HEK293 (cell line): ENCODE measurements at regions not wholly inside any gene's neighbourhood (a gene's known extent, or its start where the extent isn't known, plus 50 kb on each side); places are given as distances from the start of the nearest gene placed in this dataset.

Source experiments
- CTCF ChIA-PET: fragments of 350-600 bp; formaldehyde crosslinking; extraction: SDS; loops from one replicate; lab custom pipeline; 2021; ENCODE audit warnings: antibody characterized with exemption; lab: Yijun Ruan, JAX
- POLR2A ChIA-PET: fragments of 300-600 bp; formaldehyde crosslinking; extraction: SDS; loops from one replicate; lab custom pipeline; 2020; ENCODE audit warnings: antibody characterized with exemption, inconsistent platforms; lab: Yijun Ruan, JAX
- H3K27ac ChIP-seq: fragments of 200-500 bp; sonication (Bioruptor generic); 2 replicates; pipeline ENCODE4 v1.5.1; 2014; ENCODE audit warnings: low read depth, low read length, control low read depth, inconsistent platforms; ENCODE audit errors: extremely low read depth
- H3K36me3 ChIP-seq, 2 experiments: fragments of 200-500 bp in 1 of 2; sonication (Bioruptor generic) in 1 of 2; 1 replicate in 1 of 2; 2 replicates in 1 of 2; pipeline ENCODE4 v1.5.1; 2014 to 2017; ENCODE audit warnings: inconsistent platforms in 2 of 2, low read length in 2 of 2; ENCODE audit not compliant: control insufficient read depth in 2 of 2, insufficient read depth in 1 of 2
- H3K4me1 ChIP-seq: fragments of 200-500 bp; sonication (Bioruptor generic); 2 replicates; pipeline ENCODE4 v1.5.1; 2014; ENCODE audit warnings: mild to moderate bottlenecking, low read length, inconsistent platforms; ENCODE audit not compliant: control insufficient read depth, insufficient read depth
- H3K4me3 ChIP-seq: 2 replicates; pipeline ENCODE4 v1.5.1; 2011; ENCODE audit warnings: low read depth, mild to moderate bottlenecking, control low read depth, low read length, moderate library complexity
- H3K9me3 ChIP-seq: fragments of 200-500 bp; sonication (Bioruptor generic); 2 replicates; pipeline ENCODE4 v1.5.1; 2014; ENCODE audit warnings: low read depth, low read length, inconsistent platforms; ENCODE audit not compliant: control insufficient read depth, insufficient read depth
- FEZF1 ChIP-seq: fragments of 450-650 bp; formaldehyde crosslinking; IDR thresholded peaks from 2 replicates; pipeline ENCODE4 v1.5.1; 2016; ENCODE audit warnings: missing biosample characterization, missing genetic modification characterization
- HOXD13 ChIP-seq: sonication (generic); formaldehyde crosslinking; IDR thresholded peaks from 2 replicates; pipeline ENCODE4 v1.8.0; 2022; ENCODE audit warnings: missing genetic modification reagents, borderline replicate concordance
- KLF10 ChIP-seq: fragments of 450-650 bp; IDR thresholded peaks from 2 replicates; pipeline ENCODE4 v1.5.1; 2018; ENCODE audit warnings: missing biosample characterization, mild to moderate bottlenecking, missing genetic modification characterization
- KLF8 ChIP-seq: fragments of 450-650 bp; formaldehyde crosslinking; IDR thresholded peaks from 2 replicates; pipeline ENCODE4 v1.5.1; 2016; ENCODE audit warnings: missing biosample characterization, missing genetic modification characterization
- MYNN ChIP-seq: fragments of 450-650 bp; formaldehyde crosslinking; IDR thresholded peaks from 2 replicates; pipeline ENCODE4 v1.5.1; 2016; ENCODE audit warnings: missing biosample characterization, missing genetic modification characterization, borderline replicate concordance
- PBX3 ChIP-seq: sonication (generic); formaldehyde crosslinking; IDR thresholded peaks from 2 replicates; pipeline ENCODE4 v1.8.1; 2022; ENCODE audit warnings: mild to moderate bottlenecking, moderate library complexity, missing genetic modification reagents
- PRDM4 ChIP-seq: fragments of 450-650 bp; formaldehyde crosslinking; IDR thresholded peaks from 2 replicates; pipeline ENCODE4 v1.5.1; 2017; ENCODE audit warnings: missing biosample characterization, missing genetic modification characterization
- SCRT1 ChIP-seq: fragments of 450-650 bp; formaldehyde crosslinking; IDR thresholded peaks from 2 replicates; pipeline ENCODE4 v1.5.1; 2016; ENCODE audit warnings: missing biosample characterization, missing genetic modification characterization, borderline replicate concordance
- ZNF121 ChIP-seq: fragments of 450-650 bp; formaldehyde crosslinking; IDR thresholded peaks from 2 replicates; pipeline ENCODE4 v1.5.1; 2016; ENCODE audit warnings: missing biosample characterization, missing genetic modification characterization
- ZNF146 ChIP-seq: fragments of 450-650 bp; formaldehyde crosslinking; IDR thresholded peaks from 2 replicates; pipeline ENCODE4 v1.5.1; 2016; ENCODE audit warnings: missing biosample characterization, missing genetic modification characterization
- ZNF16 ChIP-seq: fragments of 450-650 bp; formaldehyde crosslinking; IDR thresholded peaks from 2 replicates; pipeline ENCODE4 v1.5.1; 2016; ENCODE audit warnings: low read depth, missing biosample characterization, missing genetic modification characterization
- ZNF175 ChIP-seq: fragments of 450-650 bp; formaldehyde crosslinking; IDR thresholded peaks from 2 replicates; pipeline ENCODE4 v1.5.1; 2016; ENCODE audit warnings: missing biosample characterization, missing genetic modification characterization
- ZNF214 ChIP-seq: fragments of 450-650 bp; formaldehyde crosslinking; IDR thresholded peaks from 2 replicates; pipeline ENCODE4 v1.5.1; 2017; ENCODE audit warnings: missing biosample characterization, mild to moderate bottlenecking, missing genetic modification characterization, borderline replicate concordance
- ZNF239 ChIP-seq: fragments of 450-650 bp; formaldehyde crosslinking; IDR thresholded peaks from 2 replicates; pipeline ENCODE4 v1.5.1; 2016; ENCODE audit warnings: missing biosample characterization, missing genetic modification characterization
- ZNF266 ChIP-seq: fragments of 450-650 bp; formaldehyde crosslinking; IDR thresholded peaks from 2 replicates; pipeline ENCODE4 v1.5.1; 2016; ENCODE audit warnings: missing biosample characterization, missing genetic modification characterization, low read depth
- ZNF280C ChIP-seq: fragments of 450-650 bp; formaldehyde crosslinking; IDR thresholded peaks from 2 replicates; pipeline ENCODE4 v1.5.1; 2016; ENCODE audit warnings: missing biosample characterization, missing genetic modification characterization
- ZNF416 ChIP-seq: fragments of 450-650 bp; formaldehyde crosslinking; IDR thresholded peaks from 2 replicates; pipeline ENCODE4 v1.5.1; 2016; ENCODE audit warnings: missing biosample characterization, missing genetic modification characterization
- ZNF513 ChIP-seq: fragments of 450-650 bp; IDR thresholded peaks from 2 replicates; pipeline ENCODE4 v1.5.1; 2018; ENCODE audit warnings: missing biosample characterization, missing genetic modification characterization
- ZNF529 ChIP-seq: fragments of 450-650 bp; formaldehyde crosslinking; IDR thresholded peaks from 2 replicates; pipeline ENCODE4 v1.5.1; 2017; ENCODE audit warnings: missing genetic modification characterization, missing biosample characterization; ENCODE audit not compliant: insufficient replicate concordance
- ZNF548 ChIP-seq: fragments of 450-650 bp; formaldehyde crosslinking; IDR thresholded peaks from 2 replicates; pipeline ENCODE4 v1.5.1; 2016; ENCODE audit warnings: missing biosample characterization, missing genetic modification characterization
- ZNF654 ChIP-seq: fragments of 450-650 bp; formaldehyde crosslinking; IDR thresholded peaks from 2 replicates; pipeline ENCODE4 v1.5.1; 2016; ENCODE audit warnings: low read depth, missing biosample characterization, missing genetic modification characterization
- ZSCAN5A ChIP-seq: fragments of 450-650 bp; formaldehyde crosslinking; IDR thresholded peaks from 2 replicates; pipeline ENCODE4 v1.5.1; 2016; ENCODE audit warnings: missing biosample characterization, missing genetic modification characterization

GRCh38 chr5:164256954-164257353 lies 751.5 kb downstream of the MAT2B start (continued):
- TF ChIP-seq ZNF280C (no peak), HOXD13 (no peak), SCRT1 (no peak)

- H3K27ac ChIP-seq: no peak overlapping the region
- ChIA-PET CTCF (no interaction called here), POLR2A (no interaction called here)
- H3K4me1 ChIP-seq: no peaks in the 10 kb centered on the region
- no peak for TF ChIP-seq MYNN (tag by site-specific recombination)
- no peak for TF ChIP-seq ZNF548 (tag by site-specific recombination)
- no peak for TF ChIP-seq KLF10
- TF ChIP-seq ZNF513 (tag by site-specific recombination): no peak
- no peak for TF ChIP-seq ZNF654 (tag by site-specific recombination)
- no peak for TF ChIP-seq ZNF266 (tag by site-specific recombination)
- no peak for TF ChIP-seq ZSCAN5A
- TF ChIP-seq PRDM4 (tag by site-specific recombination): no peak
- TF ChIP-seq ZNF16: no peak
- TF ChIP-seq ZNF239 (tag by site-specific recombination): no peak
- H3K9me3 ChIP-seq: no peaks in the 10 kb centered on the region
- no peak overlapping the region for H3K4me3 ChIP-seq
- no peaks in the 10 kb centered on the region for H3K36me3 ChIP-seq
These were observed 760.1 kb downstream of the MAT2B start for GRCh38 chr5:164265566-164265965.

GRCh38 chr5:164266571-164266970 lies 761.2 kb downstream of the MAT2B start:
- Histone ChIP-seq H3K4me3 (no peak overlapping the region), H3K9me3 (no peaks in the 10 kb centered on the region), H3K27ac (no peak overlapping the region), H3K4me1 (no peaks in the 10 kb centered on the region), H3K36me3 (no peaks in the 10 kb centered on the region)
- POLR2A ChIA-PET: no interaction called here
- CTCF ChIA-PET: interaction anchor here (0.6 kb wide), 1 partner anchor 119 kb away, joined by 3 read pairs; no protein-coding TSS in a partner anchor
- no peak for TF ChIP-seq ZNF416 (tag by site-specific recombination)
- TF ChIP-seq ZNF214: no peak
- TF ChIP-seq KLF8 (tag by site-specific recombination): no peak
- no peak for TF ChIP-seq ZNF280C
- TF ChIP-seq ZNF239 (tag by site-specific recombination): no peak
- TF ChIP-seq FEZF1 (tag by site-specific recombination): no peak
- TF ChIP-seq ZNF175 (tag by site-specific recombination): no peak
- no peak for TF ChIP-seq PBX3
- no peak for TF ChIP-seq ZNF529 (tag by site-specific recombination)
- no peak for TF ChIP-seq ZNF146 (tag by site-specific recombination)
- no peak for TF ChIP-seq ZSCAN5A
- no peak for TF ChIP-seq ZNF121 (tag by site-specific recombination)
